Femur (tissue), 1 donor: ENCODE measurements at regions not wholly inside any gene's neighbourhood (a gene's known extent, or its start where the extent isn't known, plus 50 kb on each side); places are given as distances from the start of the nearest gene placed in this dataset.

ENCODE experiments used
- DNase-seq: peaks from one replicate; pipeline ENCODE4 v3.0.0-alpha.2; 2017

GRCh38 chr10:118106426-118106825 lies 59.7 kb upstream of the RAB11FIP2 start:
- DNase-seq, result no peak

- DNase-seq, result no peak
Measured at GRCh38 chr10:118102121-118102520, 55.4 kb upstream of the RAB11FIP2 start.

- no peak for DNase-seq
Measured at GRCh38 chr10:118101501-118101900, 54.8 kb upstream of the RAB11FIP2 start.
